GM21515 (cell line): ENCODE measurements at regions not wholly inside any gene's neighbourhood (a gene's known extent, or its start where the extent isn't known, plus 50 kb on each side); places are given as distances from the start of the nearest gene placed in this dataset.
"Not testable (repeated sequence)": the region's sequence is repeated elsewhere in the genome, so short reads cannot be mapped to it uniquely, and the experiment has no call there.

Experiments
- ATAC-seq: cut with Tn5 transposase; IDR thresholded peaks from one replicate; pipeline ENCODE4 v1.9.1; 2021; ENCODE audit not compliant: unreplicated experiment

DNA sequence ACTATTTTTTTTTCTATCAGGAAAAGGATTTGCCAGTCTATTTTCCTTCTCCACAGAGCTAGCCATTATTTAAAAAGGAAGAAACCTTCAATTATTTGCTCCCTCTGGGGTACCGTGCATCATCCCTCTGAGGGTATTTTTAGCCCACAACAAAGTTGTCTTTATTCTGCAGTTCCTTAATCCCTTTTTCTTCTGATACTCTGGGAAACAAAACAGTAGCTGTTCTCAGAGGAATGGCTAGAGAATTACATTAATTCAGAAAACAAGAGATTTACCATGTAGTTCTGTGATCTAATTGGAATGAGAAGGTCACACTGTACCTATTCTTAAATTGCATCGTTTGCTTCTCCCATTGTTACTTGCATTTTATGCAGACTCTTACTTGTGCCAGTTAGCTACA, 1056.7 kb downstream of the STIM2 start:
- no peak for ATAC-seq

DNA sequence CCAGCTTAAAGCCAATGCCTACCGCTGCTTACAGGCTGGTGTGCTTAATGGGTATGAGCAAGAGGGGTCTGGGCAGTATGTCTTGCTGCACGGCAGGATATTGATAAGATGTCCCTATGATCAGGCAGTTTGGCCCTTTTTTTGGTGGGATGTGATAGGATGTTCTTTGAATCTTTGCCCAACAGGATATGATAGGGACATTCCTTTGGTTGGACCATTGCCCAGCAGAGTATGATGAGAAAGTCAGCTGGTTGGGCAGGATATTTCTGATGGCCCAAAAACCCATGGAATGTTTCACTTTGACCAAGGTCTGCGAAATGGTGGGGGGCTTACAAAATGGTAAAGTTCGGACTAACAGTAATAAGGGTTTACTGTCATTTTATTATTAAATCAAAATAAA, 1060.6 kb downstream of the STIM2 start:
- no peak for ATAC-seq

DNA sequence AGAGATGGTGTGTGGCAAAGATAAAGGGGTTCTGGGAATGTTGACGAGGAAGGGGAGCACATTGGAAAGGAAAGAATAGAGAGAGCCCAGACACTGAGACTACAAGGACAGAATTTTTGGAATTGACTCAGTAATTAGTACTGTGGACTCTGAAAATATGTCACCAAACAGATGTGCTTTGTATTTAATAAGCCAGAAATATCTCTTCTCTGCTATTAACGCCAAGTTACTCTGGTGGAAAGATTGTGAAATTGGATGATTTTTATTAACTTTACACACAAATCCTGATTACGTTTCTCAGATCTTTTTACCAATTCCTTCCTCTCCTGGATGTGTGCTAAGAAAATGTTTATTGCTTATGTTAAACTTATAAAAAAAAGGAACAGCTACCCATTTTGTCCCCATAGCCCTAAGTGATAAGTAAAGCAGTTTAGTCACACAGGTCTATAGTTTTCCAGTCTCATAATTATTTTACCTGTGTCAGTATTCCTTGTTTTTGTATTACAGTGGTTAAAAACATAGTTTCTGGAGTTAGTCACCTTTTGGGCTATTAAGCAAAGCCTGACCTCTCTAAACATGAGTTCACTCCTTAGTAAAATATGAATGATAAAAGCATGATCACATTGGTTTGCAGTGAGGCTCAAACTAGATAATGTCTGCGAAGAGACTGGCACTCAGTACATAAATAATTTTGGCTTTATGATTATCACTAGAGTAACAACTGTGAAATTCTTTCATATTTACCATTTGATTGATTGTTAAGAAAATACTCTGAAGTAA, 1068.3 kb downstream of the STIM2 start:
- ATAC-seq = no peak

DNA sequence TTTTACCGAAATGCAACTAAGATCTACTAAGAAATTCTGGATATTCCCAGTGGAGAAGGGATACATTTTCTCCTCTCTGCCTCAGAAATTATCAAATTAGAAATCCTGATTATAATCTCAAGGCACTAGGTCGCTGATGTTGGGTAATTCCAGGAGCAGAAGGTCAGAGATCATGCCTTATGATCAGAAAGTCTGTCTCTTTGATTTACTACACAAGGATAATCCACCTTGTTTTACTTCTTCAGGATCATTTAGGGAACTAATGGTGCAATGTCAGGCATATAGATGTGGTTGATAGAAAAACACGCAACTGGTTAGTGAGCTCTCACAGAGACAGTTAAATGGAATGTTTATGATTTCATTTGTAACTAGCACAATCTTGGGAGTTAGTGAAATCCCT, 1069.7 kb downstream of the STIM2 start:
- no peak for ATAC-seq

DNA sequence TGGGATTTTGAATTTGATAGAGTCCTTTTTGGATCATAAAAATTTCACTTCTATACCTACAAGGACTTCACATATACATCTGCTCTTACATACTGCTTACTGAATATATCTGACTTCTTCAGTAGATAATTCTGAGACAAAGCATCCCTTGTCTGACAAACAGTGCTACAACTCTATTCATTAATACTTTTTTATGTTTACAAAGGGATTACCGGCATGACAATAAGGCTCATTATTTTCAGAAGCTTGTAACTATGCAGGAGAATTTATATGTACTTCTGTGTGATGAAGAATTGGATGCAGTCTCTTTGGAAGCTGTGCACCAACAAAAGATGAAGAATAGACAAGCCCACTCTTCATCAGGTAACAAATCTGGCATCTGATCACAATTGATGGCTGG, 1070.3 kb downstream of the STIM2 start:
- ATAC-seq = no peak

DNA sequence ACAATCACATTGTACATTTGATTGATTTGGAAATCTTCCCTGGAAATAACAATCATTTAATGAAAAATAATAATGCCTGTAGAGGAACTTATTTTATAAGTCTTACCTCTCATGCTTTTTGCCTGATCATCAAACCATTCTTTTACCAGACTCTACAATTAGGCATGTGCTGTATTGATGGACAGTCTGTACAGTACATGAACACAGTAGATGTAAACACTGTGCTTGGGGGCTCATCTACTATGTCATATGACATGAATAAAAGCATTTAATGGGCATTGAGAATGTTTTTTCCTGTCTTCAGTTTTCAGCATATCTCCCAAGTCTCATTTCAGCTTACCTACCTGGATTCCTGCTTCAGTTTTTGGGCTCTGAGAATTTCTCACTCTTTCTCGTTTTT, 1070.9 kb downstream of the STIM2 start:
- no peak for ATAC-seq

DNA sequence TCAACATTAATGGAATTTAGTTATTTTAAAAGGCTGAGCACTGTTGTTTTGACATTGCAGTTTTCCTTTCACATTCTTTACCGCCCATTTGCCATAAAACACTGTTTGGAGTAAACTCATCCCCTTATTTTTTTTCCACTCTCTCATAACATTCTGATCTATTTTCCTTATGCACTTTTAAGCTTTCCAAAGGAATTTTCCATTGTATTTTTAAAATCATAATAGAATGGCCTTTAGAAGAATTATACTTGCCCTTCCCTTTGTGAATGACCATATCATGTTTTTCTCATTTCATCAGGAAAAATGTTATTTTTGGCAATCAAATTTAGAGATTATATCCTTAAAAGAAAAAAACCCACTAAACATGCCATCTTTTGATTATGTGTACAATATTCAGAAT, 1074.2 kb downstream of the STIM2 start:
- ATAC-seq = no peak

DNA sequence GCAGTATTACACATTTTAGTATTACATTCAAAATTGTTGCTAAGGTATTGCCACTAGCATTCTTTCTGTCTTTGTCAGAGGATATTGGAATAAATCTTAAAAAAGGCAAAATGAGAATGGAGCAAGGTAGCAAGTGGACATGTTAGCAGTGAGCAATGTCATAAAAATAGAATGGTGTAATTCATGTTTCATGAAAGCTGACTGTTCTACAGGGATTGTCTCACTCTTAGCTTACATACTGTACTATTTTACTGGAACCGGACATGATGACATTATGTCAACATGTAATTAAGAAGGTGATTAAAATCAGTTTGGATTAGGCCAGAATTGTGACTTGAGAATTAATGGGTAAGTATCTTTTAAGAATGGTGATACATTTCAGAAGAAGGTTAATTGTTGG, 1086.2 kb downstream of the STIM2 start:
- no peak for ATAC-seq

DNA sequence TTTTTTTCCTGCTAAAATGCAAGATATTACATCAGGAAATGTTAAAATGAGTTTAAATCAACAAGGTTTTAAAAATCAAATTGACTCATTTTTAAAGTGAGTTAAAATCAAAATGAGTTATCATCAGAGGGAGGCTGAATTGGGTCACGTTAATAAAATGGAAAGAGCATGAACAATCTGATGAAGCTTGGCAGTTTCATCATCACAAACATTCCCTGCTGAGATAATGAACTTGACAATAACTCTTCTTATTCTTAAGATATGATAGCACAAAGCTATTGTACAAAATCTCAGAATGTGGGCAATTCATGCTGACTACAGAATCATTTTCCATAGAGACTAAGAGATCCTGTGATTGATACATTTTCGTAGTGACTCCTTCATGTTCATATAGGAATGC, 1086.7 kb downstream of the STIM2 start:
- ATAC-seq = no peak

DNA sequence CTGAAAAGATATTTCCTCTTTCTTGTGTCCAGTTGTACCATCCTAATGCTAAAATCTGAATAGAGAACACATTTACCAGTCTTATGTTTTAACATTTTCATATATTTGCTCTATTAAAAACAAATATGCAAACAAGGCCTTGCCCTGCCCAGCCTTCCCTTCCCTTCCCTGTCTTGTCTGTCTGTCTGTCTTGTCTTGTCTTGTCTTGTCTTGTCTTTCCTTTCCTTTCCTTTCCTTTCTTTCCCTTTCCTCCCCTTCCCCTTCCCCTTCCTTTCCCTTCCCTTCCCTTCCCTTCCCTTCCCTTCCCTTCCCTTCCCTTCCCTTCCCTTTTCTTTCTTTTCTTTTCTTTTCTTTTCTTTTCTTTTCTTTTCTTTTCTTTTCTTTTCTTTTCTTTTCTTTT, 1103.5 kb downstream of the STIM2 start:
- no peak for ATAC-seq

DNA sequence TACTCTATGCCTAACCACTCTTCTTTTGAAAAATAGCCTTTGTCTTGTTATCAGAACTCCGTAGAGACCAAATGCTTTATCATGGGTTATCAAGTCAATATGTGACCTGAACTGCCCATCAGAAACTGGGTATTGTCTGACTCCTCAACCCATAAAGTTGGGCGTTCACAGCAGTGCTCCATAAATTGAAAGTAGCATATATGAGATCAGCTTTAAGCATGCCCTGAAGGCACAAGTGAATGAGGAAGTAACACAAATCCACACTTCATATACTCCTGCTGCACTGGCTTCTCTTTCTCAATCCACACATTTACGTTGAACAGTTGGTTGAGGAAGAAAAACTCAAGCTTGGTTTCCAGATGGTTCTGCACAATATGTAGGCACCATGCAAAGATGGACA, 1106.0 kb downstream of the STIM2 start:
- no peak for ATAC-seq

DNA sequence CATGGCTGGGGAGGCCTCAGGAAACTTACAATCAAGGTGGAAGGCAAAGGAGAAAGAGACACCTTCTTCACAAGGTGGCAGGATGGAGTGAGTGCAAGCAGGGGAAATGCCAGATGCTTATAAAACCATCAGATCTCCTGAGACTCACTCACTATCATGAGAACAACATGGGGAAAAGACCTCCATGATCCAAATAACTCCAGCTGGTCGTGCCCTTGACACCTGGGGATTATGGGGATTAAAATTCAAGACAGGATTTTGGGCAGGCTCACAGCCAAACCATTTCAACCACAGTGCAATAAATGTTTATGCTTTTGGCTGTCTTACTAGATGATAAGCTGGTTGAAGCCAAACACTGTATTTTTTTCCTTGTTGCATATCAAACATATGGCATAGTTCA, 1112.4 kb downstream of the STIM2 start:
- no peak for ATAC-seq

DNA sequence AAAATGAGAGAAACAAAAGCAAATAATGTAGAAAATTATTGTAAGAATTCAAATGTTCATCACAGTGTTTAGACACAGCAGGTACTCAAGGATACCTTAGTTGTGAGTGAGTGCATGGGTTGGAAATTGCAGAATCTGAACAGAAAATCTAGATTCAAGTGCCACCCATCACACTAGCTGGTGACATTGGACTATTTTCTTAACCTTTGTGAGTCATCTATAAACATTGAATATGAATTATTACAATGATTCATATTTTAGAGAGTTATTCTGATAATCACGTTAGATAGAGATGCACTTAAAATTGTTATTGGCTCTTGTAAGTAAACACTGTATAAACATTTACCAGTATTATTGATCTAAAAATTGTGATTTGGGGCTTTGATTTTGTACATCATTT, 1113.1 kb downstream of the STIM2 start:
- no peak for ATAC-seq

DNA sequence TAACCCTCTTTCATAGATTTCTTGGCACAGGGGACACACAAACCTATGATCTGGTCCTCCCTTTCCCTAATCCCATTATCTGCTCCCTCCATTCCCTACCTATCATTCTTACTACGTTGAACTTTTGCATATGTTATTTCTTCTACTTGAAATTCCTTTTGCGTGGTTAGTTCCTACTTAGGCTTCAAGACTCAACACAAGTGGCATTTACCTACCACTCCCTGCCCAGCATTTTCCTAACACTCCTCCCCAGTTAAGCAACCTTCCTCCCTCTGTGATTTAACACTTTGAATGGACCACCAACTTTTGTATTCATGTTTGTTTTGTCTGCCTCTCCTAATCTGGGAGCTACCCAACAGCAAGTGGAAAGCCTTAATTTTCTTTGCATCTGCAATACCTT, 1113.7 kb downstream of the STIM2 start:
- ATAC-seq = no peak

DNA sequence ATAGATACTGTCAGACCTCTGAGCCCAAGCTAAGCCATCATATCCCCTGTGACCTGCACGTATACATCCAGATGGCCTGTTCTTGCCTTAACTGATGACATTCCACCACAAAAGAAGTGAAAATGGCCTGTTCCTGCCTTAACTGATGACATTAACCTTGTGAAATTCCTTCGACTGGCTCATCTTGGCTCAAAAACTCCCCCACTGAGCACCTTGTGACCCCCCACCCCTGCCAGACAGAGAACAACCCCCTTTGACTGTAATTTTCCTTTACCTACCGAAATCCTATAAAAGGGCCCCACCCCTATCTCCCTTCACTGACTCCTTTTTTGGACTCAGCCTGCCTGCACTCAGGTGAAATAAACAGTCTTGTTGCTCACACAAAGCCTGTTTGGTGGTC, 1114.2 kb downstream of the STIM2 start:
- ATAC-seq = not testable (repeated sequence)

DNA sequence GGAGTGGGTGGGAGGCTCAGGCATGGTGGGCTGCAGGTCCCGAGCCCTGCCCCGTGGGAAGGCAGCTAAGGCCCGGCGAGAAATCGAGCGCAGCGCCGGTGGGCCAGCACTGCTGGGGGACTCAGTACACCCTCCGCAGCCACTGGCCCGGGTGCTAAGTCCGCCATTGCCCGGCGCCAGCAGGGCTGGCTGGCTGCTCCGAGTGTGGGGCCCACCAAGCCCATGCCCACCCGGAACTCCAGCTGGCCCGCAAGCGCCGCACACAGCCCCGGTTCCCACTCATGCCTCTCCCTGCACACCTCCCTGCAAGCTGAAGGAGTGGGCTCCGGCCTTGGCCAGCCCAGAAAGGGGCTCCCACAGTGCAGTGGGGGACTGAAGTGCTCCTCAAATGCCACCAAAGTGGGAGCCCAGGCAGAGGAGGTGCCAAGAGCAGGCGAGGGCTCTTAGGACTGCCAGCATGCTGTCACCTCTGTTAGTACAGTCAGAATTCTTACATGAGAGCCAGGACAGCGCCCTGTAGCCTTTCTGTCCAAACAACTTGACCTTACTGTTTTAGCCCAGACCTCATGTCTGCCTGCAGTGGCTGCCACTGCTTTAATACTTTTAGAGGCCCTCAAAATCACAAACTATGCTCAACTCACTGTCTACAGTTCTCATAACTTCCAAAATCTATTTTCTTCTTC, 1117.9 kb downstream of the STIM2 start:
- not testable (repeated sequence) for ATAC-seq

DNA sequence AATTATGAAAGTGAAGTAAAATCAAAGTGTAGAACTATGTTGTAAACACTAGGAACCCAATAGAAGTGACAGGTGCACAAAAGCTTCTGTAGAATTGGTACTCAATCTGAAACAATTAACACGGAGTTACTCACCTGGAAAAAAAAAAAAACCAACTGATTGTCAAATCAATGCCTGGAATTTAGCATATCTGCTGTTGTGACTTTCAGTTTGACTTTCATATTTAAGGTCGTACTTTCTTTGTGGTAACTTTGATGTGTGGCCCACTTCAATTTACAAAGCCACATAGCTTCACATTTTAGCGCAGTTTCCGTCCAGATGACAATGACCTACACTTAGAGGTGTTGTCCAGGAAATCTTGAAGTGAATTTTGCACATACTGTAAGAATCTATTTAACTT, 1124.9 kb downstream of the STIM2 start:
- ATAC-seq = no peak

DNA sequence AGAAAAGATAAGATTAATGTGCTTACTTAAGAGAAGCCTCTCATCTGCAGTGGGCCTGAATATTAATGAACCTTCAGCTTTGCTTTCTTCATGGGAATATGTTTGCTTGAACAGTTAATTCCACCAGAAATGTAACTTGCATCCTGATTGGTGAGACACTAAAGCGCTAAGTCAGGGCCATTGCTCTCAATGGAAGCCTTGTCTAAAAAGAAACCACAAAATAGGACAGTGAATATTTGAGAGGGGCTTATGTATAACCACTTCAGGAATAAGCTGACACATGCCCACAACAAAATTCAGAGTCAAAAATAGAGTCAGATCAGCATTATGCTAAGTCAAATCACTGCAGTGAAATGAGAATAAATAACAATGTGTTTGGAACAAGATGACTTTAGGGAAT, 1125.8 kb downstream of the STIM2 start:
- ATAC-seq = no peak

DNA sequence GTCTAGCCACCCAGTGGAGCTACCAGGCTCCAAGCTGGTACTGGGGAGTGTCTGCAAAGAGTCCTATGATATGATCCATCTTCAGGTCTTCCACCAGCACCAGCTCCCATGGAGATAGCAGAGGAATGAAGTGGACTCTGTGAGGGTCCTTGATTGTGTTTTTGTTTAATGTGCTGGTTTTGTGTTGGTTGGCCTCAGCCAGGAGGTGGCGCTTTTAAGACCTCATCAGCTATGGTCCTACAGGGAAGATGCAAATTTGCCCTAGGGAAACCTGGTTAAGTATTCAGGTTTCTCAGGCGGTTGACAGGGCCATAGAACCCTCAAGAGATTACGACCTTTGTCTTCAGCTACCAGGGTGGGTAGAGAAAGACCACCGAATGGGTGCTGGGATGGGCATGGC, 1141.1 kb downstream of the STIM2 start:
- ATAC-seq = no peak

DNA sequence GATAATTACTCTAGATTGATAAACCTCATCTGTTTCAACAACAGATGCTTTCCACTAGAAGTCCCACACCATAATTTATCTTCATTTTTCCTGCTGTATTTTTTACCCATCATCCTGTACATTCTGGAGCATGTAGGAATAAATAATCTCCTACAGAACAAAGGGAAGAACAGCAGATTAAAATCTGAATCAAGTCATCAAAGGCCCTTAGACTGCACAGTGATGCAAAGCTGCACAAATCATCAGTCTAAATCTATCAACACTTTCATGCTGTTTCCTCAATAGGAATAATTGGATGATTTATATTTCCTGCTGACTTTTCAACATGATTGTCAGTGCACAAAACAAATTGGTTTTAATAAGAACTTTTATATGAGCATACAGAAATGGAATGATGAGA, 1143.9 kb downstream of the STIM2 start:
- ATAC-seq = no peak

DNA sequence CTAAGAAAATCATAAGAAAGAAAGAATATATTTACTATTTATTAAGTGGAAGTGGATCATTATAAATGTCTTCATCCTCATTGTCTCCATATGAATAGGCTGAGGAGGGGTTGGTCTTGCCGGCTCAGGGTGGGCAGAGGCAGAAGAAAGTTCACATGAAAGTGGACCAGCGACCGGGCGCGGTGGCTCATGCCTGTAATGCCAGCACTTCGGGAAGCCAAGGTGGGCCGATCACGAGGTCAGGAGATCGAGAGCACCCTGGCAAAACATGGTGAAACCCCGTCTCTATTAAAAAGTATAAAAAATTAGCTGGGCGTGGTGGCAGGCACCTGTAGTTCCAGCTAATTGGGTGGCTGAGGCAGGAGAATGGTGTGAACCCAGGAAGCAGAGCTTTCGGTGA, 1145.4 kb downstream of the STIM2 start:
- ATAC-seq = no peak

DNA sequence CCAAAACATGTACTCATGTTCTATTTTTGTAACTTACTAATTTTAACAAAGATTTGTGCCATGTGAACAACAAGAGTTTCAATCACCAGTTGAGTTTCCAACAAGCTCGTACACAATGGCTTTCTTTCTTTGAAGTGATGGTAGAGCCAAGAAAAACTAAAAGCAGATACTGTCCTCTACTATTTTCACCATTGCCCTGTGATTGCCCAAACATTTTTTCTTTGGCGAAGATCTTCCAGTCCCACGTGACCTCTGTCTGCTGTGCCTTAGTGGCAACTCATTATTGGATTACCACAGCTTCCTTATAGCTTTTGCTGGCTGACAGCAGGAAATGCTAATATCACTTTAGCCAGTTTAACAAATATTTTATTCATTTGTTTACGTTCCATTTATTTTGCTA, 1147.1 kb downstream of the STIM2 start:
- ATAC-seq = no peak

DNA sequence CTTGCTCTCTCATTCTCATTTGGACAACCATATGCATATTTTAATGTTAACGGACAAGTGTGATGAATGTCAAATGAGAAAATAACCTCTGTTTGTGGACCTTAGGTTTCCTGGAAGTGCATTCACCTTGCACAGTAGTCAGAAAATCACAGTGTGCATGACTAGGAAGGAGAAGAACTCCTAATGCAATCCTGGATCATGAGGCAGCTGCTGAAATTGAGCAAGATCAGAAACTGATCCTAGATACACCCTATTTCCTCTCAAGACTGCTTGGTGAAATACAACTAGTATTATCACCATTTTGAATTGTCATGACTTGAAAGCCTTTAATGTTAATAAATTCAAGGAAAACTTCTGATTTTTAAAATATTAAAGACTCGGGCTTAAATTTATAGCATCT, 1148.9 kb downstream of the STIM2 start:
- no peak for ATAC-seq
